COR-L47 (cell line): ENCODE measurements at regions not wholly inside any gene's neighbourhood (a gene's known extent, or its start where the extent isn't known, plus 50 kb on each side); places are given as distances from the start of the nearest gene placed in this dataset.
"Not testable (repeated sequence)": the region's sequence is repeated elsewhere in the genome, so short reads cannot be mapped to it uniquely, and the experiment has no call there.

Experiments used
- DNase-seq: peaks from one replicate; lab custom pipeline; 2025; lab: John Stamatoyannopoulos, UW

DNA sequence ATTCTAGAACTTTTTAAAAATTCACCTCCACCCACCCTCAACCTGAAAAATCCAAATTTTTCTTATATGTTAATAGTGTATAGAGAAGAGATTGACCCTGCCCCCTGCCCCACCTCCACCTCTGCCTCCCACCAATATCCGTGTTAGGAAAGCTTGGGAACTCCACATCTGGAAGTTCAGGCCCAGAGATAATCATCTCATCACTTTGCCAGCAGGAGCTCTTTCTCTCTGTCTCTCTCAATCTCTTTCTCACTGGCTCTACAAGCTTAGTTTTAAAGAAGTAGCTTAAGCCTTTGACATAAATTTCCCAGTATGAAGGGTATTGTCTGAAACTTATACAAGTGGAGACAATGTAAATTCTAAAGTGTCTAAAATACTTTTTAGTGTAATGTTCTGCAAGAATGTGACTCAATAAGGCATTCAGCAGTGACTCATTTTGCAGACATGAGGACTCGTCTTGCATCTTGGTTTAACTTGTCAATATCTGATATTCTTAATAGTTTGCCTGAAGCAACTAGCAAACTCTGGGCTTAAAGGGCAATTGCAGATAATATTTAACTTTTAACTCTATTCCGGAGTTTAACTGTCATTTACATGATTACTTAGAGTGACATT is 299.8 kb upstream of the EPHA3 start:
- DNase-seq, result no peak

- no peak for DNase-seq
Measured at GRCh38 chr3:88809993-88810392, 297.4 kb upstream of the EPHA3 start.

DNA sequence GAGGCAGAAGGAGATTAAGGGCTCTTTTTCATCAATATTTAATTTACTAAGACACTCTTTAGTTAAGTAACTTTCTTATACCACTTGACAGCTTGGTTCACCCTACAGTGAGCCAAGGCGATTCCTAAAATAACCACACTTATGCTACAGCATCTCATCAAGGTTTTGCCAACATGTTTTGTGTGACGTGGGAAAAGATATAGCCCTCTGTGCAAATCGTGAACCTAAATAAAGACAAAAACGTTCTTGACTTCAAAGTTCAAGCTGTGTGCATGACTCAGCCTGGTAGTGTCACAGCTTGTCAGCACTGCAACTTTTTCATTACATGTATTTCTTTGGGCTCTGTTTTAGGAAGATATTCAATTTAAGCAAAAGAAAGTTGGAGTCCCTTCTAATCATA is 297.0 kb upstream of the EPHA3 start:
- DNase-seq, result no peak

DNA sequence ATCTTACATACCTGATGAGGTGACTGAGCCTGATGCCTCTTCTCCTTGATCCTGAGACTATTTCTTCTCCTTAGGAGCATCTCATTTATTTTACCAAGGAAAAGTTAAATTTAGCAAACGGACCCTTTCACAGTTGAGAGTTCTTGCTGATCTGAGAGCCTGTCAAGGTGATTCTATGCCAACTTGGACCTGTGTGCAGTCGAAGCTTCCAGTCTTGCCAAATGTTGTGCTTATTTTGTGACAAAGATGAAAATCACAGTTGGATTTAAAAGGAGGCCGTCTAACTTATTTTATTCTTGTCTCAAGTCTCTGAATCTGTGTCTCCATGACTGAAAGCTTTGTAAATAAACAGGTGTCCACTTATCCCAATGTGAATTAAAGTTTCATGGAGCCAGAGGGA is 296.3 kb upstream of the EPHA3 start:
- no peak for DNase-seq

GRCh38 chr3:88812576-88812975 is 294.8 kb upstream of the EPHA3 start:
- no peak for DNase-seq

- no peak for DNase-seq
Measured at GRCh38 chr3:88816445-88816844, 291.0 kb upstream of the EPHA3 start.

DNA sequence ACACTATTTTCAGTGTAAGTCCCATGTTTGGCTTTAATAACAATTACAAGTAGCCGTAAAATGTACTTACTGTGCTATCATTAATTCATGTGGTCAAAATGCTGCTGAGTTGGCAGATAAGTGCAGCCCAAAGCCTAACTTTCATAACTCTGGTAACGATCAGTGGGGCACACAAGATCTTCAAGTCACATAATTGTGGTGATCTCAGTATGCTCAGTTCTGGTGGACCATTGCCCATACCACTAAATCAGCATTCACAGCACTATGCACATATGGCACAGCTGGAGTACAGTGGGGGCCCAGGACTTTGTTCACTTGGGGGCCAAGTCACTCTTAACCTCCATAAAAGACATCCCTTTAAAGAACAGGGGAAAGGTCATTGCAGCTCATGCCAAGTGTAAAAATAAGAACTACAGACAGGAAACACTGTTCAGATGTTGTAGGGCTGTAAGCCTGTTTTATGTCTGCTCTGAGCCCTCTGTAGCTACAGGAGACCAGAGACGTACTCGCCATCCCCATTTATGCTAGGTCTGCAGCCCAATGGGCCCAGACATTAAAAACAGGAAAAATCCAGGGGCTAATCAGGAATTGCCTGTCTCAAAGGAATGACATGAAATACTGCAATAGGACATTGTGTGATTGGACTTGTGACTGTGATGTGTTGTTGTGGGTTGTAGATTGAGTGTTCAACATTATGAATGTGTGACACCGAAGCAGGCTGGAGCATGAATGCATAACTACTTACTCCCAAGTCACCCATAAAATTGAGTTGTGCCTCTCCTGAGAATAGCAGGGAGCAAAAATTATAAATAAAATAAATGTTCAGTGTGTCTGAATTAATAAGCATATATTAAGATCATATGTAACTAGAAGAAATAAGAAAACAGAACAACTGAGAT is 282.5 kb upstream of the EPHA3 start:
- DNase-seq, result no peak

DNA sequence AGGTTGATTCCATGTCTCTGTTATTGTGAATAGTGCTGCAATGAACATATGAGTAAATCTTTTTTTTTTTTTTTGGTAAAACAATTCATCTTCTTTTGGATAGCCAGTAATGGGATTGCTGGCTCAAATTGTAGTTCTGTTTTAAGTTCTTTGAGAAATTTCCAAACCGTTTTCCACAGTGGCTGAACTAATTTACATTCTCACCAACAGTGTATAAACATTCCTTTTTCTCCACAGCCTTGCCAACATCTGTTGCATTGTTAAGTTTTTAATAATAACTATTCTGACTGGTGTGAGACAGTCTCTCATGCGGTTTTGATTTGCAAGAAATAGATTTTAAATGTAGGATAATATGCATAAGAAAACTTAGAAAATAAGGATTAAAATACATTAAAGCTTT is 279.0 kb upstream of the EPHA3 start:
- DNase-seq, result no peak

DNA sequence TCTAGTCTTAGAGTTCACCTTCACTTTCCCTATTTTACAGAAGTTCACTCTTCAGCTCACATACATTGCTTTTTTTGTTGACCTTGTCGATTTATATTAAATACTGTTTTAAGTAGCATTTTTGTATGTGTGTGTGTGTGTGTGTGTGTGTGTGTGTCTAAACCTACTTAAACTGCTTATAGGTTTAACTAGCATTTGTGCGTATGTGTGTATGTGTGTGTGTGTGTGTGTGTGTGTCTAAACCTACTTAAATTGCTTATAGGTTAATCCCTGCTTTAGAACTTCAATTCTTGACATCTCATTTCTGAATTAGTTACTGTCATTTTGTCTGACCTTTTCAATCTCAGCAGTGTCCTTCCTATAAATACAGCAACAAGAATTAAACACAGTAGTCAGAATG is 254.8 kb upstream of the EPHA3 start:
- DNase-seq, result no peak

DNA sequence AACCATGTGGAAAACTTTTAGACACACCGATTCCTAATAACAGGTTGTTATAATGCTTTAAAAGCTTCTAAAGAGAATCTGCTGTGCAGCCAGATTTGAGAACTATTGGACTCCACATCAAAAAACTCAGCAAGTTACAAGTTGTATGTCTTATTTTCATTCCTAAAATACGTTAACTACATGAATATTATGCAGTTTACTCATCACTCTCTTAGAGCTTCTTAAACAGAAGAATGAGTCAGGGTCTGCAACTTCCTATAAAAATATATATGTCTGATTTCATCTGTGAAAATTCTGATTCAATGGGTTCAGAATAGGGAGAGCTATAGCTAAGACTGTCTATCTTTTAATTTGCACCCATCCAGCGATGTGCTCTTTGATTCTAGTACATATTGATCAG is 244.2 kb upstream of the EPHA3 start:
- no peak for DNase-seq

DNA sequence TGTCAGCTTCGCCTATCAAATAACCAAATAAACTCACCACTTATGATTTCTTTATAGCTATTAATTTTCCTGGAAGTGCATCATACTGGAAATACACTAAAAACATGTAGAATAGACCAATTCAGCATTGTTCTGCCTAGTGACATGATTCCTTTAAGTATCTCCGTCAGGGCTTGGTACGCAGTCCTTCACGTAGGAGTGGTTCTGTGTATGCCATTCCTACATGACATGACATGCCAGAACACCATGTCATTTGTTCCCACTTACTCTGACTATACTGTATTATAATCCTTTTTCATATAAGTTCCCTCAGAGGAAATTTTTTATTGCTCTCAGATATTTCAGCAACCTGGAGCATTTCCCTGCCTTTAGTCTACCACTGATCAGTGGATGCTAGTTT is 230.7 kb upstream of the EPHA3 start:
- DNase-seq, result no peak

DNA sequence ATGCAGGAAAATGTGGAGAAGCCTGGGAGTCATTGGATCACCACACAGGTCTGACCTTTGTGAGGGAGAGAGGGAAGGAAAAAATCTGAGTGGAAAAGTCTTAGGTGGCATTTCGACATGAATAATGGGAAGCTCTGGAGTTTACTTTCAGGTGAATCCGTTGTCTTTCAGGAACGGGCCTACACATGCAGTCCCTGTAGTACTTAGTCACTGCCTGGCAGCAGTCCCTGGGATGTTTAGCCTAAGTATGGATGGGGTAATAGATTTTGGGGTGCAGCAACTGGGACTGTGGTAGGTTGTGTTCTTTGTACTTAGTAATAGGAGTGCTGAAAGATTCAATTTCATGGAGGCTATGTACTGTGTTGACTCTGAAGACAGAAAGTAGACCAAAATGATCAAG is 227.5 kb upstream of the EPHA3 start:
- DNase-seq, result no peak

DNA sequence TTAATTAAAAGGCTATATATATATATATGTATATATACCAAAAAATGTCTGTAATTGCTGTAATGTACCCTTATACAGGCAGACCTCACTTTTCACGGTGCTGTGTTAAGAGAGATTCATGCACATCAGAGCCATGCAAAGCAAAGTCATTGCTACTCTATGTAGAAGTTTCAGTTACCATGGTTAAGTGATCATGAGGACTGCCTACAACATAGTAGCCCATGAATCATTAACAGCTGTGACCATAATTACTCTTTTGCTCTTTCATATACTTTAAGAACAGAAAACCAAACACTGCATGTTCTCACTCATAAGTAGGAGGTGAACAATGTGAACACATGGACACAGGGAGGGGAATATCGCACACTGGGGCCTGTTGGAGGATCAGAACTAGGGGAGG is 225.3 kb upstream of the EPHA3 start:
- no peak for DNase-seq

GRCh38 chr3:88886624-88887023 is 220.8 kb upstream of the EPHA3 start:
- not testable (repeated sequence) for DNase-seq

DNA sequence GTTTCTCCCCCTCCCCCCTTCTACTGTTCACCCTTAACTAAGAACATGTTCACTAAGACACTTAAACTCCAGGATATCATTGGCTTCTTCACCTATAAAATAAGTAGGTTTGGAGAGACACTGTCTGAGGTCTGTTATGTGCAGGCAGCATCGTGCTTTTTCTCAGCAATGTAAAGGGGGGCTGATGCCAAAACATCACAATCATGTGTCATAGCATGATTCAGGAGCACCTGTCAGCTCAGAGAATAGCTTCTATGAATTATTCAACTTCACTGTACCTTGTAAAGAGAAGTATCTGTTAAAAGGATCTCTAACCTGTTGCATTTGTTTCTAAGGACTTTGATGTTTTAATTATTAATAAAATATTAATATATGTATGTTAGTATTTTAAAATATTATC is 211.4 kb upstream of the EPHA3 start:
- DNase-seq, result no peak

DNA sequence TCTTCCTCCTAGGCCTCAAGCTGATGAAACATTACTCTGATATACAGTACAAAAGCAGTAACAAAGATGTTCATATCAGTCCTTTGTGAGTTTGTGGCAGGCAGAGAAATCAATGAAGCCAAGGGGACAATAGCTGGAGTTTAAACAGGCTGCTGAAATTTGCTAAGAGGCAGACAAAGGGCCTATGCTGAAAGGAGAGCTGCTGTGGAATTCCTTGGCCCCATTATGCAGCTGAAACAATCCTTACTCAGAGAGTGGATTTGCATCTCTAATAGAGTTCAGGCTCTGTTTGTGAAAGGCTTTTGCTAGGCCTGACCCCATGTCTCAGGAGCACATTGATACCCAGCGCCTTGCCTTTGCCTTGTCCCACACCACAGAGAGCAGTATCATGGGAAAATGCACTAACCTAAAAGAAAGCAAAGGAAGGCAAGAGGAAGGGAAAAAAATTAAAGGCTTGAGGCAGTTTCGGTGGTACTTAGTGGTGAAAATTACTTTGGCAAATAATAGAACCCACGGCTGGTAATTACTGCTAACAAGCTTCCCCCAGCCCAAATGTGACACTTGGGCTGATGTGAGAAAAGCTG is 195.0 kb upstream of the EPHA3 start:
- no peak for DNase-seq

GRCh38 chr3:88918841-88919240 is 188.6 kb upstream of the EPHA3 start:
- DNase-seq, result no peak

- DNase-seq, result no peak
Measured at GRCh38 chr3:88921986-88922385, 185.4 kb upstream of the EPHA3 start.

GRCh38 chr3:88926221-88926620 is 181.2 kb upstream of the EPHA3 start:
- no peak for DNase-seq

DNA sequence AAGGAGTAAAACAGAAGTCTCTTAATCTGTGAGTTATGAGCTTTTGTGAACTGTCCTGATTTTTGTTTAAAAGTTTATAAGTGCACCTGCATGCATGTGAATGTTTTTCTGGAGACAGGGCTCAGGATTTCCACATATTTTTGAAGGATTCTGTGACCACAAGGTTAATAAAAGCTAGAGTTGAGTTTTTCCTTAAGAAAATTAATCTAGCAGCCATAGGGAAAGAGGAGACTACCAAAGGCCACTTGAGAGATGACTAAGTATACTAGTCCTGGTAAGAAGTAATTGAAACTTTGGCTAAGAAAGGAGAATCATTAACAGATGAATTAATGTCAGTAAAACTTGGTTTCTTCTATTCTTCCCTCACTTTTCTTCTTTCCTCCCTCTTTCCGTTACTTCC is 176.8 kb upstream of the EPHA3 start:
- no peak for DNase-seq

- DNase-seq, result no peak
Measured at GRCh38 chr3:88936831-88937230, 170.6 kb upstream of the EPHA3 start.

- DNase-seq, result no peak
Measured at GRCh38 chr3:88940296-88940695, 167.1 kb upstream of the EPHA3 start.

GRCh38 chr3:88947013-88947412 is 160.4 kb upstream of the EPHA3 start:
- DNase-seq, result no peak
